BJ (cell line): ENCODE measurements at regions not wholly inside any gene's neighbourhood (a gene's known extent, or its start where the extent isn't known, plus 50 kb on each side); places are given as distances from the start of the nearest gene placed in this dataset.

ENCODE experiments used
- CTCF ChIA-PET: fragments of 350-600 bp; formaldehyde crosslinking; extraction: SDS; loops from one replicate; lab custom pipeline; 2021; ENCODE audit warnings: antibody characterized with exemption, inconsistent platforms; lab: Yijun Ruan, JAX
- POLR2A ChIA-PET: fragments of 300-600 bp; sonication (Branson Sonifier 250); formaldehyde crosslinking; extraction: SDS; loops from one replicate; lab custom pipeline; 2021; ENCODE audit warnings: antibody characterized with exemption; lab: Charles Lee
- DNase-seq: peaks from one replicate; pipeline ENCODE4 v3.0.0-alpha.2; 2011; ENCODE audit warnings: low read depth
- H3K27me3 ChIP-seq: 2 replicates; pipeline ENCODE4 v1.6.0; 2011; ENCODE audit warnings: low read length; ENCODE audit not compliant: control insufficient read depth, insufficient read depth
- H3K36me3 ChIP-seq: 2 replicates; pipeline ENCODE4 v1.5.1; 2011; ENCODE audit warnings: low read length; ENCODE audit not compliant: control insufficient read depth, insufficient read depth
- H3K4me3 ChIP-seq: 2 replicates; pipeline ENCODE4 v1.5.1; 2011; ENCODE audit warnings: low read depth, mild to moderate bottlenecking, control low read depth, low read length
- TF ChIP-seq, protein P1 (sequence below): IDR thresholded peaks from 2 replicates; pipeline ENCODE4 v1.5.1; 2011; ENCODE audit warnings: low read depth, mild to moderate bottlenecking, control low read depth, inconsistent platforms, low read length, moderate library complexity; ENCODE audit not compliant: insufficient read depth

DNA sequence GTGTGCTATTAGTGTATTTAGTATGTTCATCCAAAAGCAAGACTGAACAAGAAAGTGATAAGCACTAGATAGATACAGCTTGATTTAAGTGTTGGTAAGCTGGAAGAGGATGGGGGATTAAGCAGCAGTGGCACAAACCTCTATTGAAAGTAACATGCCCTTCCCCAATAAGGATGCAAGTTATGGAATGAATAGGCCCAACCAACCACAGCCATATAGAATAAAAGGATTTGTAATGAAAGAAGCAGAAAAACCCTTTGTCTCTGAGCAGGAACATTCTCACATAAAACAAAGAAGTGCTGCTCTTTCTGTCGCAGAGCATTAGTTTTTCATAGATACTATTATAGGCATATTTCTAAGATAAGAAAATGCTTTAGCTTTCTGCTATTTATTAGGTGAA lies 310.7 kb downstream of the IPO8 start:
- POLR2A ChIA-PET: no interaction called here
- no peaks in the 10 kb centered on the region for H3K36me3 ChIP-seq
- CTCF ChIA-PET: no interaction called here
- H3K27me3 ChIP-seq: no peaks in the 10 kb centered on the region
- TF ChIP-seq, protein P1, sequence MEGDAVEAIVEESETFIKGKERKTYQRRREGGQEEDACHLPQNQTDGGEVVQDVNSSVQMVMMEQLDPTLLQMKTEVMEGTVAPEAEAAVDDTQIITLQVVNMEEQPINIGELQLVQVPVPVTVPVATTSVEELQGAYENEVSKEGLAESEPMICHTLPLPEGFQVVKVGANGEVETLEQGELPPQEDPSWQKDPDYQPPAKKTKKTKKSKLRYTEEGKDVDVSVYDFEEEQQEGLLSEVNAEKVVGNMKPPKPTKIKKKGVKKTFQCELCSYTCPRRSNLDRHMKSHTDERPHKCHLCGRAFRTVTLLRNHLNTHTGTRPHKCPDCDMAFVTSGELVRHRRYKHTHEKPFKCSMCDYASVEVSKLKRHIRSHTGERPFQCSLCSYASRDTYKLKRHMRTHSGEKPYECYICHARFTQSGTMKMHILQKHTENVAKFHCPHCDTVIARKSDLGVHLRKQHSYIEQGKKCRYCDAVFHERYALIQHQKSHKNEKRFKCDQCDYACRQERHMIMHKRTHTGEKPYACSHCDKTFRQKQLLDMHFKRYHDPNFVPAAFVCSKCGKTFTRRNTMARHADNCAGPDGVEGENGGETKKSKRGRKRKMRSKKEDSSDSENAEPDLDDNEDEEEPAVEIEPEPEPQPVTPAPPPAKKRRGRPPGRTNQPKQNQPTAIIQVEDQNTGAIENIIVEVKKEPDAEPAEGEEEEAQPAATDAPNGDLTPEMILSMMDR: no peak
- H3K4me3 ChIP-seq: no peak overlapping the region
- DNase-seq: no peak

DNA sequence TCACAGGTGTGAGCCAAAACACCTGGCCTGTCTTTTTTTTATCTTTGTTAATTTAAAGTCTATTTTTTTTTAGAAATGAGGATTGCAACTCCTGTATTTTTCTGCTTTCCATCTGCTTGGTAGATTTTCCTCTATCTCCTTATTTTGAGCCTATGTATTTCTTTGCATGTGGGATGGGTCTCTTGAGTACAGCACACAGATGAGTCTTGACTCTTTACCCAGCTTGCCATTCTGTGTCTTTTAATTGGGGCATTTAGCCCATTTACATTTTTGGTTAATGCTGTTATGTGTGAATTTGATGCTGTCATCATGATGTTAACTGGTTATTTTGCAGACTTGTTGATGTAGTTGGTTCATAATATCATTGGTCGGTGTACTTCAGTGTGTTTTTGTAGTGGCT lies 317.4 kb downstream of the IPO8 start:
- Histone ChIP-seq H3K27me3 (no peaks in the 10 kb centered on the region), H3K4me3 (no peak overlapping the region), H3K36me3 (no peaks in the 10 kb centered on the region)
- ChIA-PET CTCF (no interaction called here), POLR2A (no interaction called here)
- TF ChIP-seq, protein P1: no peak
- no peak for DNase-seq

DNA sequence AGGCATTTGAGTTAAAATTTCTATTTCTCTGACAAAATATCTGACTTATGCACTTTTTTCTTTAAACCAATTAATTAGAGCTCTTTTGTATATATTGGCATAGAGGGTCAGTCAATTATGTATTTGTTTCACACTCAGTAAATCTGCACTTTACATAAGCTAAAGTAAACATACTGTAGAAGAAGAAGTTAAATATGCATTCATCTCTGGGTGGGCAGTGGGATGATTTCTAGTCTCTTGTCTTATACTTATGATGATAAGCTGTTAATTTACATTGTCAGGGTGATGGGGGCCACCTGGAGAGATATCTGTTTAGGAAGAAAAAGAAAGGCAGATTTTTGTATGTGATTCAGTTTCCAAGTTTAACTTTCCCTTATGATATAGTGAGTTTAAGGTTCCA lies 330.8 kb downstream of the IPO8 start:
- no peak for DNase-seq
- TF ChIP-seq, protein P1: no peak
- ChIA-PET CTCF (no interaction called here), POLR2A (no interaction called here)
- no peak overlapping the region for H3K4me3 ChIP-seq
- no peaks in the 10 kb centered on the region for H3K27me3 ChIP-seq
- H3K36me3 ChIP-seq: no peaks in the 10 kb centered on the region

DNA sequence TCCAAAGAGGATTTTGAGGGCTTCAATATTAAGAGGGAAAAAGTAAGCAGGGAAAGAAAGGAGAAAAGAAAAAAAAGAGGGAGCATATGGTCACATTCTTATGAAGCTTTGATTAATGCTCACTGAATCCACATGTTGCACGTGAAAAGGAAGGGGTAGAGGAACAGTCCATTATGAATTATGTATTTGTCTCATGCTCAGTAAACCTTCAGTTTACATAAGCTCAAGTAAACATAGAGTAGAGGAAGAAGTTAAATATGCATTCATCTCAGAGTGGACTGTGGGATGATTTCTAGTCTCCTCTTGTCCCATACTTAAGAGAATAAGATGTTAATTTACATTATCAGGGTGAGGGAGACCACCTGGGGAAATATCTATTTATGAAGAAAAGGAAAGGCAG lies 334.5 kb downstream of the IPO8 start:
- TF ChIP-seq, protein P1: no peak
- H3K27me3 ChIP-seq: no peaks in the 10 kb centered on the region
- no peak for DNase-seq
- CTCF ChIA-PET: interaction anchor here (0.6 kb wide), 1 partner anchor 1676 kb away, joined by 4 read pairs; no protein-coding TSS in a partner anchor
- no peak overlapping the region for H3K4me3 ChIP-seq
- no peaks in the 10 kb centered on the region for H3K36me3 ChIP-seq
- POLR2A ChIA-PET: no interaction called here

DNA sequence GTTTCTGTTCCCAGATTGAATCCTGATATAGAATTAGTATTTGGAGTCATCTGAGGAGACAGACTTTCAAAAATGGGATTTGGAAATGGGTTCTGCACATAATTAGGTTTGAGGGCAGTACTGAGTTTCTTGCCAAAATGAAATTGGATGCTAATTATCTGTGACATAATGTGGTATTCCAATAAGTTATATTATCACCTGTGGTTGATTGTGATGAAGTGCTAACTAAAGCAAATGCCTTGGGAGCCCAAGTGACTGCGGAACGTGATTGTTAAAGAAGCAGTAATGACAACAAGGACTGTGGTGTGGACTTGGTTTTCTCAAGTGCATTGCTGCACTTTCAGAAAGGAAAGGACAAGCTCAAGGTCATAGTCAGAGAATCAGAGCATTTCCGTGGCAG lies 337.0 kb downstream of the IPO8 start:
- TF ChIP-seq, protein P1: no peak
- DNase-seq: no peak
- no peaks in the 10 kb centered on the region for H3K27me3 ChIP-seq
- POLR2A ChIA-PET: no interaction called here
- no peaks in the 10 kb centered on the region for H3K36me3 ChIP-seq
- CTCF ChIA-PET: no interaction called here
- H3K4me3 ChIP-seq: no peak overlapping the region
